Stimulated activated CD4-positive, alpha-beta T cell treated with anti-CD3 and anti-CD28 coated beads, TNF-alpha, amount 100 ng/mL, for 1 hour (primary cell): ENCODE measurements at regions not wholly inside any gene's neighbourhood (a gene's known extent, or its start where the extent isn't known, plus 50 kb on each side); places are given as distances from the start of the nearest gene placed in this dataset.

Source experiments
- DNase-seq, 3 donors: peaks; one replicate each; pipeline ENCODE4 v3.0.0-alpha.2; 2020; ENCODE audit warnings: low read depth in 3 of 3, low spot score in 1 of 3

- DNase-seq, result no peak
These were observed 299.9 kb downstream of the RAB28 start for GRCh38 chr4:13184199-13184598.

DNA sequence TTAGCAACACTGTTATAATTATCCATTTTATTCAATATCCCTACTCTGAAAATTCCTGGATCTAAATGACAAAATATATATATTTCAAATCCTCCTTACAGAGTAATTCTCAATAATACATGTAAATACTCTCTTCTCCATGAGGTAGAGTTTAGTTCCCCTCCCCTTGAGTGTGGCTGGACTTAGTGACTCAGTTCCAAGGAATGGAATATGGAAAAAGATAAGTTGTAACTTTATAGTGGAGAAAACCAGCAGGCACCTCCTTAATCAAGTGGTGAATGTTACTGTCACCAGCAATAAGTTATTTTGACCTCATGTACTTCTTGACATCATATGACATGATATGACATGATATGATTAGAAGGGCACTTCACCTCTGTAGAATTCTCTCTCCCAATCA, 302.0 kb downstream of the RAB28 start:
- no peak for DNase-seq

DNA sequence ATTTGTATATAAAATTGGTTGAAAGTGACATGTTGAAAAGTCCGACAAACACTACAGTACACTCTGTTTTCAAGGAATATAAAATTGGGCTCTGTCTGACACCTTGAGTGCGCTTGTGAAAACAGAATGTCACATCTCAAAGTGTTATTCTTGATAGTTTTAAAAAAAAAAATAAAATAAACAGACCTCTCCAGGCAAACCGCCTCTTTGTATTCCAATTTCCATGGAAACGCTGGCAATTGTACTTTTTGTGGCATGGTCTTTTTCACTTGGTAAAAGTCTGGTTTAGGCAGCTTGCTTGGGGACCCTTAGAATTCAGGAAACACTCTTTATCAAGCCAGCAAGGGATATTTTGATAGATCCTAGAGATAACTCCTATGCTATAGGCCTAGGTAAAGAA, 302.5 kb downstream of the RAB28 start:
- DNase-seq, result no peak

DNA sequence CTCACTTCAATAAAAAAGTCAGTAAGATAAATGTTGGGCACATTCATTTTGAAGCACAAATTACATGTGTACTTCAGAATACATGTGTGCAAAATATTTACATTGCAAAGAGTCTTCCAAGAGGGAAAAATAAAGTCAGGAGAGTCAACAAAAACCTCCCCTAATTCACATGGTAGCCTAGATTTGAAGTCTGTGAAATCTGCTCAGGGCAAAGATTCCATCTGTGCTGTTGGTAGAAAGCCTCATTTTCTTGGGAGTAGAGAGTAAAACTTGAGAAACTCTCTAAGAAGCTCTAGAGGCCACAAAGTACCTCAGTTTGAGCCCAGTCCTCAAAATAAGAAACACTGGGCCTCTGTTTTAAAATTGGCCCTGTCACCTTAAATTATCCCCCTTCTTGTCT, 303.4 kb downstream of the RAB28 start:
- no peak for DNase-seq

DNA sequence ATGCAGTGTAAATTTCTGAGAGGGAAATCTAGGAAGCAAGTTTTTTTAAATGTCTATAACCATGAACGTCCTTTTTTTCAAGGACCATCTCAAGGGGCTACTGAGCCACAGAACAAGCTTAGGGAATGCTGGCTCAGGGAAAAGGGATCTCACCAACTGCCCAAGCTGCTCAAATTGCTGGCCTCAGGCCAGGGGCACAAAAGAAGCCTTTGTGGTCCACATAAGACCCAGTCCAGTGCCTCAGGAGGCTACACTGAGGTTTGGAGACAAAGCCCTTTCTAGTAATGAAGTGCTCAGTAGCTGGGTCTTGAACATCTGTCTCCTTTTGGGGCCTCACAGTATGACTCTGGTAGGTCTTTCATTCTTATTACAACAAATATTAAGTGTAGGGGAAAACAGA, 305.5 kb downstream of the RAB28 start:
- DNase-seq, result no peak

DNA sequence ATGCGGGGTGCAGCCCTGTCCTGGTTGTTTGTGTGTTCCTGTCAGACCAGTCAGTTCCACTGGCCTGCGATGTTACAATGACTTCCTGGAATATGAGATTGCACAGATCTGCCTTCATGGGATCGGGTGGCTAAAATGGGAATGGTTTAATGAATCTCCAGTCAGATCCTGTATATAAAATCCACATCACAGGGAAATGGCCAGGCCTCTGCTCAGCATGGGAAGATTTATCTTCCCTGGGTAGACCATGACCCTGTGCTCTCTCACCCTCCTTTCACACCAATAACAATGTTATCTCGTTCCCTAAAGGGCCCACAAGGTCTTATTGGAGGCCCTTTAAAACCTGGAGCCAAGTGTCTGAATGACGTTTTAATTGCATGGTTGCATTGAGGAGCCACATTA, 307.4 kb downstream of the RAB28 start:
- DNase-seq, result no peak

DNA sequence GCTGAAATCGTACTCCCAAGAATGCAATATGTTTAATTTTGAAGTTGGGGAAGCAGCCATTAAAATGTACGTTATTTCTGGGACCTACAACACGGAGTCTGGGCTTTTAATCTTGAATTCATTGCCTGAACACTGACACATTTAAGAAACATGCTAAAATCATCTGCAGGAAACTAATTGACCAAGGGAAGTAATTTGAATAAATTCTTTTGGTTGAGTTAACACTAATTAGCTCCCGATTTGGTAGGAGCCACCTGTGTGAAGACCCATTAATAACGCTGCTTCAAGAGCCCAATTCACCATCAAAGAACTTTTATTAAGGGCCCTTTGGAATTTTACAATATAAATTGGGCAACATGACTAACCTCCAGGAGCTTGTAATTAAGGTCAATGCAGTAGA, 309.2 kb downstream of the RAB28 start:
- no peak for DNase-seq

GRCh38 chr4:13174001-13174400, 310.1 kb downstream of the RAB28 start:
- no peak for DNase-seq

DNA sequence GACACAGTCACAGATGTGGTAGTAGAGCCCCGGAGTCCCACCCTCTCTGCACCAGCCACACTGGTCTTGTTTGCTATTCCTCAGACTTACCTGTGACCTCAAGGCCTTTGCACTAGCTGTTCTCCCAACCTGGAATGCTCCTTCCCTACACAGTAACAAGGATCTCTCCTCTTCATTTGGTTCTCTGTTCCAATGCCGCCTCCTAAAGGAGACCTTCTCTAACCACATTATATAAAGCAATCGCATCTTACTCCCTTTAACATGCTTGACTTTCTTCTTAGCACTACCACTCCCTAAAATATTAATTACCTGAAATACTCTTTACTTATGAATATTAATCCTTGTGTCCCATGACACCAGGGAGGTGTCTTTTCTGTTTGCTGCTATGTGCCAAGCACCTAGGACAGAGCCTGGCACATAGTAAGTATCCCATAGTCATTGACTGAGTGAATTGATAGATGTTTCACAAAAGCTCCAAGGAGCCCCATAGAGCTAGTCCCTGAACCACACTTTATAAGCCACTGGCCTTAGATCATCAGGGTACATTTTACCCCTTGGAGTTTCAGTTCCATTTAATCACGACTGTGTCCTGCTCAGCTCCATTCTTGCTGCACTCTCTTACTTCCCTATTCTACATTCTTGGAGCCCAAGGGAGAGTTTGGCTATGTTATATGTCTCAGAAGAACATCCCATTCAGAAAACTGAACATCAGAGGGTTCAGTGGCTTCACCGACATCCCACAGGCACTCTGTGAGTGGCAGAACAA, 312.7 kb downstream of the RAB28 start:
- DNase-seq, result no peak

DNA sequence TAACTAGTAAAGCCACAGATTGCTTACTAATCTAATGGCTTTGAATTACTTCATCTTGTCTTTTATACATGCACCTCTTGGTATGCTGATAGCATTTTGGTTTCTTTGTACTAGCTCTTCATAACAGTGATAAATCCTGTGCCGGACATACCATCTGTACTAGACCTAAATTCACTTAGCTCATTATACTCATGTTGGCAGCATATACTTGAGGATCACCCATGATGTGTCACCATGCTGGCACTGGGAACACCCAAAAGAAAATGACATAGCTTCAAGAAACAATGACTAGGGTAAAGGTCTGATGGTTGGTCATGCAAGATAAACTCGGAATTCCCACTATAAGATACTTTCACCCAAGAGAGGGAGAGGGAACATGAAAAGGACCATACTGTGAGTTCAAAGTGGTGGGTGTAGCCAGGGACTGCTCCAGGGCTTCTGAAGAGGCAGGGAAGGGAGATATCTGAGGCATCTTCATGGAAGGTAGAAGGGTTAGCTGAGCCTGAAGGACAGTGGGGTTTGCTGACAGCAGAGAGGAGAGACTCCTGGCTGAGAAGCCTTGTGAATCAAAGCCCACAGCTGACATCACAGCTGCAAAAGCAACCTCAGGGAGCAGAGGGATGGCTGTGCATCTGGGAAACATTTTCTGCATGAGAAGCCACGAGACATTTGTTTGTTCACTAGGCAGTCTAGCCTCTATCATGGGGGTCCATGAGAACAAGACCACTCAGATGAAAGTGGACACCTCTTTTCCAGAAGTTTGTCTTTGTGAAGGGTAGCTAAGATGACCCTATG, 314.2 kb downstream of the RAB28 start:
- DNase-seq, result no peak

DNA sequence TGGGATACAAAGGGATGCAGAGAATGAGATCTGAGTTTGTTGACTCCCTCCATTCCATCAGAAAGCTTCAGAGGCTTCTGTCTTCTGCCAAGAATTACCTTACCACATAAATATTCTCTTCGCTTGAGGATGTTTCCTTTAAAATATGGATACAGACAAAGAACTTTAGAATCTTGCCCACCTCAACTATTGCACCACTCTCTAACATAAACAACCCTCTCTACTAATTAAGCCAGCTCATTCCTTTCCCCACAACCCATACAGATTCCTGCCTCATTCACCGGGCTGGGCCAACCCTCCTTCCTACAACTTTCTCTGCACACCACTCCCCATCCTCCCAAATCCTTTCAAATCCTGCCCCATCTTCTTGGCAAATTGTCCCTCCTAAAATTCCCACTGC, 315.8 kb downstream of the RAB28 start:
- no peak for DNase-seq

GRCh38 chr4:13166214-13166613, 317.9 kb downstream of the RAB28 start:
- DNase-seq, result no peak

- DNase-seq, result no peak
These were observed 319.3 kb downstream of the RAB28 start for GRCh38 chr4:13164783-13165331.

GRCh38 chr4:13162886-13163285, 321.3 kb downstream of the RAB28 start:
- no peak for DNase-seq

DNA sequence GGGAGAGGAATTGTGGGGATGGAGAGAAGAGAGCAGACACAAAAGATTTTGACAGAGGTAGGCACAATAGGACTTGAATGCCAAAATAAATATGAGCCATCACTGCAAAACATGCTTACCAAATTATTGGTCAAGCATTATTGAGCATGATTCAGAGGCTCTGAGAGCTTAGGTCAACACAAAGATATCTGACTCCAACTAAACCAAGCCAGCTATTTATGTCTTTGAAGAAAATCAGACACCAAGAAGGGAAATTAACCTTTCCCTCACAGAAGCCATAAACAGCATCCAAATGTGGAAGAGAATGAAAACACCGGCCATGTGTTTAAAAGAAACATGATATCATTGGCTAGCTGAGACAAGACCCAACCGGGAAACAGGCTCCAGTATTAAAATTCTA, 323.2 kb downstream of the RAB28 start:
- no peak for DNase-seq

DNA sequence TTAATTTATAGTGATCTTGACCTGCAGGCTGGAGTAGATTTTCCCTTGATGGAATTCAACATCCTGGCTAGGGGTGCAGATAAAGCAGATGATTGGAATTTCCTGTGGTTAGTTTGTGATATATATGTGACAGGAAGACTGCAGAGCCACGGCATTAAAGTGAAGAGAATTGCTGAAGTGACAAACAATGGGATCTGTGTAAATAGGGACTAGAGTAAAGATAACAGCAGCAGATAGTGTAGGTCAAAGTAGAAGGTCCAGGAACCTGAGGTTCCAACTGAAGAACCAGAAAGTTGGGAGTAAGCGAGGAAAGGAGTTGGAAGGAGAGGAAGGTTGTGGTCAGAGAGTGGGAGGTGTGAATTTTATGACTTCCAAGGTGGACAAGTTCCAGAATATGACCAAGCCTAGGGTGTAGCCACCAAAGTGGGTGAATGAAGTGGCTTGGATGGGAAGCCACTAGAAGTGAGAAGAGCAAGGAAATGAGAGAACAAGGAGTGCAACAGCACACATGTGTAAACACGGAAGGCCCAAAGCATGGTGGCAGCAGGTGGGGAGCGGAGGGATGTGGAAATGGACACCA, 325.0 kb downstream of the RAB28 start:
- no peak for DNase-seq

DNA sequence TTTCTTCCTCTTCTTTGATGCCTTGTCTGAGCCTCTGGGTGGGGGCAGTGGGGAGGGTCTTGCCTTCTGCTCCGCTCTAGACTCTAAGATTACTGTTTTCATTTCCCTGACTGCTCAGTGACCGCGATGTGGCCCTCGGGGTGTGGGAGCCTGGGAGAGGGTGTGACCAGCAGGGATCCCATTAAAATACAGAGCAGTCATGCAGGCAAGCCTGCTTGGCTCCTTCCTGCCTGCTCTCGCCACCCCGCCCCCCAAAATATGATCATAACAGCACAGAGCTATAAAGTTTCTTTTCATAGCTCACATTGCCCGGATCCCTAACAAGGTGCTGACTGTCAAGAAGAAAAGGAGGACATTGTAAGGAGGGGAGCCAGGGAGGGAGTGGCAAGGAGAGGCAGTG, 332.9 kb downstream of the RAB28 start:
- DNase-seq, result no peak

- no peak for DNase-seq
These were observed 340.7 kb downstream of the RAB28 start for GRCh38 chr4:13143222-13144070.

- DNase-seq, result no peak
These were observed 341.4 kb downstream of the RAB28 start for GRCh38 chr4:13142726-13143125.

DNA sequence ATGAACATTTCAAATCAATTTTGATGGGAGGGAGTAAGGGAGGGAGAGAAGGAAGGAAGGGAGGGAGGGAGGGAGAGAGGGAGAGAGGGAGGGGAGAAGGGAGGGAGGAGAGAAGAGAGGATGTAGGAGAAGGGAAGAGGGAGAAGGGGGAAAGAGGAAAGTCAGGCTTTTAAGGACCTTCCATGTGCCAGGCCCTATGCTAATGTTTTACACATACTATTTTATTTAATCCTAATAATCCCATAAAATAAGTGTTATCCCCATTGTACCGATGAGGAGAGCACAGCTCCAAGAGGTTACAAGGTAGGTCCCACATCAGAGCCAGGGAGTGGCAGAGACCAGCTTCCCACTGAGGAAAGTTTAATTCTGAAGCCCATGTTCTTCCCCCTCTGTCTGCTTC, 341.9 kb downstream of the RAB28 start:
- no peak for DNase-seq

DNA sequence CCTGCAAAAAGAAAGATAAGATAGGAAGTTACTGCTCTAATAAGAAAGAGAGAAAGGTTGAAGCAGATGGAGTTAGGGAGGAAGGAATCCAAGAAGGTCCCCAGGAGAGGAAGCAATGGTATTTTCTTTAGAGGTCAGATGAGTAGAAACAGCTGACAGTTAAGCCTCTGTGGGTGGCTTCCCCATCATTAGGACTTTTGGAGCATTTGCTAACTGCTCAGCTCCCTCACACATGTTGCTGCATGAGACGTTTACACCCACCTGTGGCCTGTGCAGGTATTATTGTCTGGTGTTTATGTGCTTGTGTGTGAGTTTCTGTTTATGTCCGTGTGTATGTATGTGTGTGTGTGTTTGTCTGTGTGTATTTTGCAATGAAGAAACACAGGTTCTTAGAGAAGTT, 346.8 kb downstream of the RAB28 start:
- DNase-seq, result no peak
